22Rv1 (cell line): ENCODE measurements at regions not wholly inside any gene's neighbourhood (a gene's known extent, or its start where the extent isn't known, plus 50 kb on each side); places are given as distances from the start of the nearest gene placed in this dataset.

Source experiments
- H3K27ac ChIP-seq: fragments of 450-650 bp; 2 replicates; pipeline ENCODE4 v1.5.1; 2017
- ZFX ChIP-seq: fragments of 450-650 bp; IDR thresholded peaks from 2 replicates; pipeline ENCODE4 v1.6.1; 2017; ENCODE audit warnings: antibody characterized with exemption, borderline replicate concordance
- TF ChIP-seq, protein P1 (sequence below): fragments of 450-650 bp; IDR thresholded peaks from 2 replicates; pipeline ENCODE4 v1.5.1; 2017; ENCODE audit warnings: mild to moderate bottlenecking

DNA sequence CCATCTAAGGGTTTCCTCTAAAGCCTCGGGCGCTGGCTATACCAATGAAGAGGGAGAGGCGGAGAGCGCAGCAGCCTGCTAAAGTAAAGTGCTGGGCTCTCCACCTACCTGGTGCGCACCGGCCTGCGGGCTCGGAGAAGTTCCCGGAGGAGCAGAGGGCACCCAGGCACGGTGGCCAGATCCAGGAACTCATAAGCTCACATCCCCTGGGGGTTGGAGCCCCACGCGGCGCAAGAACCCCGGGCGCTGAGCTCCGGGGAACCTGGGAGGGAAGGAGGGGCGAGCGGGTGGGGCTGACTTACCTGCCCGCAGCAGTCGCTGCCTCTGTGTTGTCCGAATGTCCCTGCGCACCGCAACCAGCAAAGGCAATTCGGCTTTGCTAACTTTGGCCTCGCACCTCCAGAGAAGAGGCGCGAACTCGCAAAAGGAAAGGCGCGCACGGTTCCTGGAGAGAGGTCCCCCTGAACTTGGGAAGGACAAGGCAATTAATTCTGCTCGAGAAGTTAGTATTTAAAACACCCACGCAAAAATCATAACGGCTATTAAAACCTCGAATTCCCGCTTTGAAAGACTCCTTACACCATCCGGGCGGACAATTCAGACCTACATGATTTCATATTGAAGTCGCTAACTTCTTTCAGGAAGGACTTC is 127.6 kb upstream of the C11orf58 start:
- H3K27ac ChIP-seq: no peak overlapping the region
- no peak for TF ChIP-seq ZFX
- TF ChIP-seq, protein P1, sequence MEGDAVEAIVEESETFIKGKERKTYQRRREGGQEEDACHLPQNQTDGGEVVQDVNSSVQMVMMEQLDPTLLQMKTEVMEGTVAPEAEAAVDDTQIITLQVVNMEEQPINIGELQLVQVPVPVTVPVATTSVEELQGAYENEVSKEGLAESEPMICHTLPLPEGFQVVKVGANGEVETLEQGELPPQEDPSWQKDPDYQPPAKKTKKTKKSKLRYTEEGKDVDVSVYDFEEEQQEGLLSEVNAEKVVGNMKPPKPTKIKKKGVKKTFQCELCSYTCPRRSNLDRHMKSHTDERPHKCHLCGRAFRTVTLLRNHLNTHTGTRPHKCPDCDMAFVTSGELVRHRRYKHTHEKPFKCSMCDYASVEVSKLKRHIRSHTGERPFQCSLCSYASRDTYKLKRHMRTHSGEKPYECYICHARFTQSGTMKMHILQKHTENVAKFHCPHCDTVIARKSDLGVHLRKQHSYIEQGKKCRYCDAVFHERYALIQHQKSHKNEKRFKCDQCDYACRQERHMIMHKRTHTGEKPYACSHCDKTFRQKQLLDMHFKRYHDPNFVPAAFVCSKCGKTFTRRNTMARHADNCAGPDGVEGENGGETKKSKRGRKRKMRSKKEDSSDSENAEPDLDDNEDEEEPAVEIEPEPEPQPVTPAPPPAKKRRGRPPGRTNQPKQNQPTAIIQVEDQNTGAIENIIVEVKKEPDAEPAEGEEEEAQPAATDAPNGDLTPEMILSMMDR: no peak

GRCh38 chr11:16610213-16610737 is 128.2 kb upstream of the C11orf58 start:
- H3K27ac ChIP-seq: no peak overlapping the region
- no peak for TF ChIP-seq ZFX
- TF ChIP-seq, protein P1: no peak

- TF ChIP-seq, protein P1: no peak
- no peak for TF ChIP-seq ZFX
- no peak overlapping the region for H3K27ac ChIP-seq
Measured at GRCh38 chr11:16609769-16610168, 128.7 kb upstream of the C11orf58 start.

DNA sequence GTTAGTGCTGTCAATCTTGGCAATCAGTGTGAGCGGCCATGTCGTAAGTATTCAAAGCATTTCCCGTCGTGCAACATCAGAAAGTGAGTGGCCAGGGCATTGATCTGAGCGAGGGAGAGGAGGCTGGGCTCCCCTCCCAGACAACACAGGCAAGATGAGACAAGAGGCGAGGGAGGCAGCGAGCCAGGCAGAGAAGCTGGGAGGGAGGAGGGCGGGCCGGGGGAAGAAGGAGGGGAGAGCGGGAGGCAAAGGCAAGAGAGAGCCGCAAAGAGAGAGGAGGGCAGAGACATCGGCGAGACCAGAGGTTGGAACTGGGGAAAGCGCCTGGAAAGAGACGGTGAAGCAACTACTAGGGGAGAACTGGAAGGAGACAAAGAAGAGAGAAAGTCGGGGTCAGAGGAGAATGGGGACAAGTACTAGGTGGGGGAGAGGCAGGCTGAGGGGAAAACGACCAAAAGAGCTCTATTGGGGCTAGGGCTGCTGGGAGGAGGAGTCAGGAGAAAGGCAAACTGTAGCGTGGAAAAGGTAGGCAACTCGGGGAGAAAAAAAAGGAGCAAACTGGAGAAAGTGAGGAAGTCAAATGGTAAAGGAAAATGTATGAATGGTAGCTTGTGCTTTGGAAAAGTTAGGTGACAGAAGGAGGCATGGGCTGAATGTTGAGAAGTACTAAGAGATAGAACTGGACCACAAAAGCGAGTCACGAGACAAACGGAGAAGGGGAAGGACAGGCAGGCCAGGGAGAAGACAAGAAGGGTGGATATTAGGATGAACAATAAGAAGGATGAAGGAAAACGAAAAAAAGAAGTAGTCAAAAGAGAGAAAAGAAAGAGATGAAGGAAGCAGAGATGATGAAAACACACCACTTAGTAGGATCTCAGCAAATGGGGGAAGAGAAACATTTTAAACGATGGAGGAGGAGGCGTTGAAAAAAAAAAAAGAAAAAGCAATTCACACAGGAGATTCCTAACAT is 130.5 kb upstream of the C11orf58 start:
- no peak overlapping the region for H3K27ac ChIP-seq
- TF ChIP-seq, protein P1: no peak
- no peak for TF ChIP-seq ZFX

DNA sequence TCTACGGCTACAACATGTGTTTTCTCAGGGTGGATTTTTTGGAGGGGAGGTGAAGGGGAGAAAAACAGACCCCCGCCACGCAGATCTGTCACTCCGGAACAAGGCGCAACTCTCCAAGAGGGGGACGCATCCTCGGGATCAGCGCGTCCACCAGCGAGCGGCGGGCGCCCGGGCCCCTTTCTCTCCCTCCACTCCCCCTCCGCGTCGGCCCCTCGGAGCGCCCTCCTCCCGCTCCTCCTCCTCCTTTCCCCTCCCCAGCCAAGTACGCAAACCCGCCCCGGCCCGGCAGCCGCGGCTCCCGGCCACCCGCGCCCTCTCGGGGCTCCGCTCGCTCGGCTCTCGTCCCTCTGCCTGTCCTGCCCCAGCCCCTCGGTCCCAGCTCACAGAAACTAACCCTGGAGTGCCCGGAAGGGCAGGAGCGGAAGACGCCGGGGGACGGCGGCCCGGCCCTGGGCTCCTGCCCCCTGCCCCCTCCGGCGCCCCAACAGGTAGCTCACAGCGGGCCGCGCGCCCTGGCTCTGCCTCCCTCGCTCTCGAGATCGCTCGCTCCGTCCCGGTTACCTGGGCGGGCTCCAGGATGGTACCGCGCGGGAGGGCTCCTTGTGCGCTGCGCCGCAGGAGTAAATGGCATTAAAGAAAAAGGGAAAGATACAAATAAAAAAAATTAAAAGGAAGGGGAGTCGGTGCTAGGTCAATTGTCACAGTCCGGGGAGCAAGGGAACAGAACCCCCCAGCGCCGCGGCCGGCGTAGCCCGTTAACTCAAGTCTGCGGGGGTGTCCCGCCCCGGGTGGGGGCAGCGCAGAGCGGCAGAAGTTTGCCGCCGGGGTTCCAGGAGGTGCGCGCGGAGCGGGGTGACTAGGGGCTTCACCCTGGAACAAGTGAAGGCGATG is 131.4 kb upstream of the C11orf58 start:
- no peak overlapping the region for H3K27ac ChIP-seq
- no peak for TF ChIP-seq ZFX
- TF ChIP-seq, protein P1: no peak

GRCh38 chr11:16605894-16606783 is 132.3 kb upstream of the C11orf58 start:
- H3K27ac ChIP-seq: no peak overlapping the region
- TF ChIP-seq, protein P1: peak; percentile 98
- no peak for TF ChIP-seq ZFX
